GM23338 (cell line): ENCODE measurements at regions not wholly inside any gene's neighbourhood (a gene's known extent, or its start where the extent isn't known, plus 50 kb on each side); places are given as distances from the start of the nearest gene placed in this dataset.

Experiments used
- ATAC-seq: fragments of 200-7000 bp; cut with Tn5 transposase; 3 replicates; pipeline ENCODE4 v1.9.1; 2020
- DNase-seq: peaks from one replicate; pipeline ENCODE4 v3.0.0-alpha.2; 2015; ENCODE audit warnings: low spot score
- H2AFZ ChIP-seq: fragments of 200-600 bp; sonication (generic); 2 replicates; pipeline ENCODE4 v1.8.0; 2016; ENCODE audit warnings: antibody characterized with exemption, mild to moderate bottlenecking, moderate library complexity
- H3F3A ChIP-seq: fragments of 200-600 bp; sonication (generic); replicated peaks from 2 replicates; pipeline ENCODE4 v1.8.0; 2017; ENCODE audit warnings: antibody characterized with exemption, mixed run types, low read depth
- H3K27ac ChIP-seq: fragments of 200-600 bp; sonication (generic); 2 replicates; pipeline ENCODE4 v1.6.1; 2016; ENCODE audit warnings: low read depth
- H3K27me3 ChIP-seq: fragments of 200-600 bp; sonication (generic); 2 replicates; pipeline ENCODE4 v1.8.0; 2016; ENCODE audit warnings: mild to moderate bottlenecking, mixed run types, moderate library complexity; ENCODE audit not compliant: insufficient read depth
- H3K36me3 ChIP-seq: fragments of 200-600 bp; sonication (generic); 2 replicates; pipeline ENCODE4 v1.8.0; 2016; ENCODE audit warnings: mild to moderate bottlenecking; ENCODE audit not compliant: insufficient read depth
- H3K4me1 ChIP-seq: fragments of 200-600 bp; sonication (generic); 2 replicates; pipeline ENCODE4 v1.8.0; 2016; ENCODE audit warnings: mild to moderate bottlenecking, moderate library complexity; ENCODE audit not compliant: insufficient read depth
- H3K4me2 ChIP-seq: fragments of 200-600 bp; sonication (generic); 2 replicates; pipeline ENCODE4 v1.7.1; 2017; ENCODE audit warnings: mixed run types
- H3K4me3 ChIP-seq: fragments of 200-600 bp; sonication (generic); 2 replicates; pipeline ENCODE4 v1.6.1; 2016; ENCODE audit warnings: mixed run types
- H3K79me2 ChIP-seq: fragments of 200-600 bp; sonication (generic); replicated peaks from 2 replicates; pipeline ENCODE4 v1.8.0; 2017; ENCODE audit warnings: mild to moderate bottlenecking; ENCODE audit not compliant: insufficient read depth
- H3K9me2 ChIP-seq: fragments of 200-600 bp; sonication (generic); 2 replicates; pipeline ENCODE4 v1.8.0; 2017; ENCODE audit not compliant: insufficient read depth
- H4K20me1 ChIP-seq: fragments of 200-600 bp; sonication (generic); replicated peaks from 2 replicates; pipeline ENCODE4 v1.8.0; 2017; ENCODE audit warnings: mild to moderate bottlenecking; ENCODE audit not compliant: insufficient read depth
- H3K27ac Mint-ChIP-seq: 2 replicates; pipeline ENCODE4 v1.8.0; 2020; ENCODE audit warnings: inconsistent platforms, mild to moderate bottlenecking, moderate library complexity, mixed read lengths
- H3K27me3 Mint-ChIP-seq: 3 replicates; pipeline ENCODE4 v1.8.0; 2022; ENCODE audit warnings: low read depth, mild to moderate bottlenecking, moderate library complexity, mixed read lengths, inconsistent platforms; ENCODE audit not compliant: insufficient read depth, poor library complexity
- H3K36me3 Mint-ChIP-seq: 3 replicates; pipeline ENCODE4 v1.8.0; 2021; ENCODE audit warnings: low read depth, mild to moderate bottlenecking, inconsistent platforms, moderate library complexity, mixed read lengths
- H3K4me1 Mint-ChIP-seq: 3 replicates; pipeline ENCODE4 v1.8.0; 2020; ENCODE audit warnings: mild to moderate bottlenecking, inconsistent platforms, mixed read lengths
- H3K4me3 Mint-ChIP-seq: 3 replicates; pipeline ENCODE4 v1.8.0; 2021; ENCODE audit warnings: moderate library complexity, mild to moderate bottlenecking, inconsistent platforms, mixed read lengths
- H3K9me3 Mint-ChIP-seq: 3 replicates; pipeline ENCODE4 v1.8.0; 2020; ENCODE audit warnings: moderate library complexity, mild to moderate bottlenecking, inconsistent platforms, mixed read lengths
- EZH2 ChIP-seq: fragments of 200-600 bp; sonication (generic); IDR thresholded peaks from one replicate; pipeline ENCODE4 v1.8.0; 2017; ENCODE audit warnings: antibody characterized with exemption, mild to moderate bottlenecking, low read depth; ENCODE audit not compliant: unreplicated experiment
- EZH2phosphoT487 ChIP-seq: fragments of 200-600 bp; sonication (generic); IDR thresholded peaks from one replicate; pipeline ENCODE4 v1.8.1; 2018; ENCODE audit warnings: antibody characterized with exemption; ENCODE audit not compliant: unreplicated experiment
- JUNB ChIP-seq: IDR thresholded peaks from one replicate; pipeline ENCODE4 v1.6.1; 2016; ENCODE audit warnings: antibody characterized with exemption; ENCODE audit not compliant: unreplicated experiment
- POLR2AphosphoS5 ChIP-seq: IDR thresholded peaks from 2 replicates; pipeline ENCODE4 v1.6.1; 2016; ENCODE audit warnings: antibody characterized with exemption, low read depth
- STAT1 ChIP-seq: IDR thresholded peaks from one replicate; pipeline ENCODE4 v1.6.1; 2016; ENCODE audit warnings: antibody characterized with exemption; ENCODE audit not compliant: unreplicated experiment
- ZNF114 ChIP-seq: fragments of 250-450 bp; sonication (Bioruptor Pico); IDR thresholded peaks from 2 replicates; pipeline ENCODE4 v1.5.0; 2020; ENCODE audit warnings: mild to moderate bottlenecking, moderate library complexity
- ZNF331 ChIP-seq: fragments of 250-450 bp; sonication (Bioruptor Pico); IDR thresholded peaks from 2 replicates; pipeline ENCODE4 v1.5.0; 2020; ENCODE audit warnings: low read depth, mild to moderate bottlenecking, moderate library complexity
- TF ChIP-seq, protein P1 (sequence below), 2 experiments: fragments of 200-600 bp in 1 of 2; sonication (generic) in 1 of 2; conservative IDR thresholded peaks; 2 replicates each; pipeline versions ENCODE4 v1.5.1 to v1.6.1; 2016 to 2017; ENCODE audit warnings: antibody characterized with exemption in 2 of 2, low read depth in 2 of 2, mild to moderate bottlenecking in 2 of 2, moderate library complexity in 1 of 2
- TF ChIP-seq, protein P2 (sequence below): IDR thresholded peaks from one replicate; pipeline ENCODE4 v1.6.1; 2018; ENCODE audit warnings: antibody characterized with exemption; ENCODE audit not compliant: unreplicated experiment
- TF ChIP-seq, protein P3 (sequence below): fragments of 250-450 bp; sonication (Bioruptor Pico); IDR thresholded peaks from 2 replicates; pipeline ENCODE4 v1.5.0; 2020; ENCODE audit warnings: mild to moderate bottlenecking, moderate library complexity

DNA sequence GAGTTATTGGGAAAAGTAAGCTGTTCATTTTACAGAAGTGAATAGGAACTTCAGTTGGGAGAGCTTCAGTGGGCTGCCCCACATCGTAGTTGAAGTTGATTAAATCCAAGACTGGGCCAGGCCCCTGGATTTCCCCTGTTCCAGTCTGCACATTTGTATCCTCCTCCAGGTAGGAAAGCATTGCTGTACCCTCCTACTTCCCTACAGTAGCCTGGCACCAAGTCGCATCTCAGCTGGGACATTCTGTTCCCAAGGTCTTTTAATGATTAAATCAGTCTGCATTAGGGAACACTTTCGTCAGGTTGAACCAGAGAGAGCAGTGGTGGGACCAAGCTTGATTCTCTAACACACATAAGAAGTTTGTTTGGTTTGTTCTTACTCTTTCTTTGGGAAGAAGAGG is 165.8 kb upstream of the PPARGC1A start:
- Histone ChIP-seq H3K36me3 (no peaks in the 10 kb centered on the region), H3K4me2 (no peak overlapping the region), H4K20me1 (no peaks in the 10 kb centered on the region), H3K9me2 (no peaks in the 10 kb centered on the region; the same call in 1 of the 2 replicates), H2AFZ (no peak overlapping the region), H3K27me3 (no peaks in the 10 kb centered on the region), H3K4me3 (no peak overlapping the region), H3K4me1 (peaks cover 3% of the 10 kb centered on the region; the same call in 1 of the 2 replicates), H3K27ac (no peak overlapping the region), H3K79me2 (no peaks in the 10 kb centered on the region), H3F3A (no peaks in the 10 kb centered on the region)
- no peaks in the 10 kb centered on the region for H3K36me3 Mint-ChIP-seq
- H3K27ac Mint-ChIP-seq, result no peak overlapping the region
- ATAC-seq (no peak), DNase-seq (no peak)
- TF ChIP-seq, protein P1, sequence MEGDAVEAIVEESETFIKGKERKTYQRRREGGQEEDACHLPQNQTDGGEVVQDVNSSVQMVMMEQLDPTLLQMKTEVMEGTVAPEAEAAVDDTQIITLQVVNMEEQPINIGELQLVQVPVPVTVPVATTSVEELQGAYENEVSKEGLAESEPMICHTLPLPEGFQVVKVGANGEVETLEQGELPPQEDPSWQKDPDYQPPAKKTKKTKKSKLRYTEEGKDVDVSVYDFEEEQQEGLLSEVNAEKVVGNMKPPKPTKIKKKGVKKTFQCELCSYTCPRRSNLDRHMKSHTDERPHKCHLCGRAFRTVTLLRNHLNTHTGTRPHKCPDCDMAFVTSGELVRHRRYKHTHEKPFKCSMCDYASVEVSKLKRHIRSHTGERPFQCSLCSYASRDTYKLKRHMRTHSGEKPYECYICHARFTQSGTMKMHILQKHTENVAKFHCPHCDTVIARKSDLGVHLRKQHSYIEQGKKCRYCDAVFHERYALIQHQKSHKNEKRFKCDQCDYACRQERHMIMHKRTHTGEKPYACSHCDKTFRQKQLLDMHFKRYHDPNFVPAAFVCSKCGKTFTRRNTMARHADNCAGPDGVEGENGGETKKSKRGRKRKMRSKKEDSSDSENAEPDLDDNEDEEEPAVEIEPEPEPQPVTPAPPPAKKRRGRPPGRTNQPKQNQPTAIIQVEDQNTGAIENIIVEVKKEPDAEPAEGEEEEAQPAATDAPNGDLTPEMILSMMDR (conservative IDR thresholded peaks at IDR 0.05; ENCODE audit: low read depth in 2 of 2), result no peak
- TF ChIP-seq EZH2phosphoT487 (no peak), ZNF331 (CRISPR knock-in tag) (no peak), ZNF114 (CRISPR knock-in tag) (no peak), JUNB (no peak), STAT1 (no peak), POLR2AphosphoS5 (no peak), EZH2 (no peak)
- TF ChIP-seq, protein P2, sequence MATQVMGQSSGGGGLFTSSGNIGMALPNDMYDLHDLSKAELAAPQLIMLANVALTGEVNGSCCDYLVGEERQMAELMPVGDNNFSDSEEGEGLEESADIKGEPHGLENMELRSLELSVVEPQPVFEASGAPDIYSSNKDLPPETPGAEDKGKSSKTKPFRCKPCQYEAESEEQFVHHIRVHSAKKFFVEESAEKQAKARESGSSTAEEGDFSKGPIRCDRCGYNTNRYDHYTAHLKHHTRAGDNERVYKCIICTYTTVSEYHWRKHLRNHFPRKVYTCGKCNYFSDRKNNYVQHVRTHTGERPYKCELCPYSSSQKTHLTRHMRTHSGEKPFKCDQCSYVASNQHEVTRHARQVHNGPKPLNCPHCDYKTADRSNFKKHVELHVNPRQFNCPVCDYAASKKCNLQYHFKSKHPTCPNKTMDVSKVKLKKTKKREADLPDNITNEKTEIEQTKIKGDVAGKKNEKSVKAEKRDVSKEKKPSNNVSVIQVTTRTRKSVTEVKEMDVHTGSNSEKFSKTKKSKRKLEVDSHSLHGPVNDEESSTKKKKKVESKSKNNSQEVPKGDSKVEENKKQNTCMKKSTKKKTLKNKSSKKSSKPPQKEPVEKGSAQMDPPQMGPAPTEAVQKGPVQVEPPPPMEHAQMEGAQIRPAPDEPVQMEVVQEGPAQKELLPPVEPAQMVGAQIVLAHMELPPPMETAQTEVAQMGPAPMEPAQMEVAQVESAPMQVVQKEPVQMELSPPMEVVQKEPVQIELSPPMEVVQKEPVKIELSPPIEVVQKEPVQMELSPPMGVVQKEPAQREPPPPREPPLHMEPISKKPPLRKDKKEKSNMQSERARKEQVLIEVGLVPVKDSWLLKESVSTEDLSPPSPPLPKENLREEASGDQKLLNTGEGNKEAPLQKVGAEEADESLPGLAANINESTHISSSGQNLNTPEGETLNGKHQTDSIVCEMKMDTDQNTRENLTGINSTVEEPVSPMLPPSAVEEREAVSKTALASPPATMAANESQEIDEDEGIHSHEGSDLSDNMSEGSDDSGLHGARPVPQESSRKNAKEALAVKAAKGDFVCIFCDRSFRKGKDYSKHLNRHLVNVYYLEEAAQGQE, result no peak
- TF ChIP-seq, protein P3, sequence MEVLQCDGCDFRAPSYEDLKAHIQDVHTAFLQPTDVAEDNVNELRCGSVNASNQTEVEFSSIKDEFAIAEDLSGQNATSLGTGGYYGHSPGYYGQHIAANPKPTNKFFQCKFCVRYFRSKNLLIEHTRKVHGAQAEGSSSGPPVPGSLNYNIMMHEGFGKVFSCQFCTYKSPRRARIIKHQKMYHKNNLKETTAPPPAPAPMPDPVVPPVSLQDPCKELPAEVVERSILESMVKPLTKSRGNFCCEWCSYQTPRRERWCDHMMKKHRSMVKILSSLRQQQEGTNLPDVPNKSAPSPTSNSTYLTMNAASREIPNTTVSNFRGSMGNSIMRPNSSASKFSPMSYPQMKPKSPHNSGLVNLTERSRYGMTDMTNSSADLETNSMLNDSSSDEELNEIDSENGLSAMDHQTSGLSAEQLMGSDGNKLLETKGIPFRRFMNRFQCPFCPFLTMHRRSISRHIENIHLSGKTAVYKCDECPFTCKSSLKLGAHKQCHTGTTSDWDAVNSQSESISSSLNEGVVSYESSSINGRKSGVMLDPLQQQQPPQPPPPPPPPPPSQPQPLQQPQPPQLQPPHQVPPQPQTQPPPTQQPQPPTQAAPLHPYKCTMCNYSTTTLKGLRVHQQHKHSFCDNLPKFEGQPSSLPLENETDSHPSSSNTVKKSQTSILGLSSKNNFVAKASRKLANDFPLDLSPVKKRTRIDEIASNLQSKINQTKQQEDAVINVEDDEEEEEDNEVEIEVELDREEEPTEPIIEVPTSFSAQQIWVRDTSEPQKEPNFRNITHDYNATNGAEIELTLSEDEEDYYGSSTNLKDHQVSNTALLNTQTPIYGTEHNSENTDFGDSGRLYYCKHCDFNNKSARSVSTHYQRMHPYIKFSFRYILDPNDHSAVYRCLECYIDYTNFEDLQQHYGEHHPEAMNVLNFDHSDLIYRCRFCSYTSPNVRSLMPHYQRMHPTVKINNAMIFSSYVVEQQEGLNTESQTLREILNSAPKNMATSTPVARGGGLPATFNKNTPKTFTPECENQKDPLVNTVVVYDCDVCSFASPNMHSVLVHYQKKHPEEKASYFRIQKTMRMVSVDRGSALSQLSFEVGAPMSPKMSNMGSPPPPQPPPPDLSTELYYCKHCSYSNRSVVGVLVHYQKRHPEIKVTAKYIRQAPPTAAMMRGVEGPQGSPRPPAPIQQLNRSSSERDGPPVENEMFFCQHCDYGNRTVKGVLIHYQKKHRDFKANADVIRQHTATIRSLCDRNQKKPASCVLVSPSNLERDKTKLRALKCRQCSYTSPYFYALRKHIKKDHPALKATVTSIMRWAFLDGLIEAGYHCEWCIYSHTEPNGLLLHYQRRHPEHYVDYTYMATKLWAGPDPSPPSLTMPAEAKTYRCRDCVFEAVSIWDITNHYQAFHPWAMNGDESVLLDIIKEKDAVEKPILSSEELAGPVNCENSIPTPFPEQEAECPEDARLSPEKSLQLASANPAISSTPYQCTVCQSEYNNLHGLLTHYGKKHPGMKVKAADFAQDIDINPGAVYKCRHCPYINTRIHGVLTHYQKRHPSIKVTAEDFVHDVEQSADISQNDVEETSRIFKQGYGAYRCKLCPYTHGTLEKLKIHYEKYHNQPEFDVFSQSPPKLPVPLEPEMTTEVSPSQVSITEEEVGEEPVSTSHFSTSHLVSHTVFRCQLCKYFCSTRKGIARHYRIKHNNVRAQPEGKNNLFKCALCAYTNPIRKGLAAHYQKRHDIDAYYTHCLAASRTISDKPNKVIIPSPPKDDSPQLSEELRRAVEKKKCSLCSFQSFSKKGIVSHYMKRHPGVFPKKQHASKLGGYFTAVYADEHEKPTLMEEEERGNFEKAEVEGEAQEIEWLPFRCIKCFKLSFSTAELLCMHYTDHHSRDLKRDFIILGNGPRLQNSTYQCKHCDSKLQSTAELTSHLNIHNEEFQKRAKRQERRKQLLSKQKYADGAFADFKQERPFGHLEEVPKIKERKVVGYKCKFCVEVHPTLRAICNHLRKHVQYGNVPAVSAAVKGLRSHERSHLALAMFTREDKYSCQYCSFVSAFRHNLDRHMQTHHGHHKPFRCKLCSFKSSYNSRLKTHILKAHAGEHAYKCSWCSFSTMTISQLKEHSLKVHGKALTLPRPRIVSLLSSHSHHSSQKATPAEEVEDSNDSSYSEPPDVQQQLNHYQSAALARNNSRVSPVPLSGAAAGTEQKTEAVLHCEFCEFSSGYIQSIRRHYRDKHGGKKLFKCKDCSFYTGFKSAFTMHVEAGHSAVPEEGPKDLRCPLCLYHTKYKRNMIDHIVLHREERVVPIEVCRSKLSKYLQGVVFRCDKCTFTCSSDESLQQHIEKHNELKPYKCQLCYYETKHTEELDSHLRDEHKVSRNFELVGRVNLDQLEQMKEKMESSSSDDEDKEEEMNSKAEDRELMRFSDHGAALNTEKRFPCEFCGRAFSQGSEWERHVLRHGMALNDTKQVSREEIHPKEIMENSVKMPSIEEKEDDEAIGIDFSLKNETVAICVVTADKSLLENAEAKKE (CRISPR knock-in tag), result no peak
- H3K4me3 Mint-ChIP-seq, result no peak overlapping the region
- H3K27me3 Mint-ChIP-seq, result no peaks in the 10 kb centered on the region
- no peaks in the 10 kb centered on the region; the same call in 2 of the 3 replicates for H3K4me1 Mint-ChIP-seq
- no peaks in the 10 kb centered on the region for H3K9me3 Mint-ChIP-seq
